ENCODE measurements at regions not wholly inside any gene's neighbourhood (a gene's known extent, or its start where the extent isn't known, plus 50 kb on each side); places are given as distances from the start of the nearest gene placed in this dataset.
"Not testable (repeated sequence)": the region's sequence is repeated elsewhere in the genome, so short reads cannot be mapped to it uniquely, and the experiment has no call there.

DNA sequence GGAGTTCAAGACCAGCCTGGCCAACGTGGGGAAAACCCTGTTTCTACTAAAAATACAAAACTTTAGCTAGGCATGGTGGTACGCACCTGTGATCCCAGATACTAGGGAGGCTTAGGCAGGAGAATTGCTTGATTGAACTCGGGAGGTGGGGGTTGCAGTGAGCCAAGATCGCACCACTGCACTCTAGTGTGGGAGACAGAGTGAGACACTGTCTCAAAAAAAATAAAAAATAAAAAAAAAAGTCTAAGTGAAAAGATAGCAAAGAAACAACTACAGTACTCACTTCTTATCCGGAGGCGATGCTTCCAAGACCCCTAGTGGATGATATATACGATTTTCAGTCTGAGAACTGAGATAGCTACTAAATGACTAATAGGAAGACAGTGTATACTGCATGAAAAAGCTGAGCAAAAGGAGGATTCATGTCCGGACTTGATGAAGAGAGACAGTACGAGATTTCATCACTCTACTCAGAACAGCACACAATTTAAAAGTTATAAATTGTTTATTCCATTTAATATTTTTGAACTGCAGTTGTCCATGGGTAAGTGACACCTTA, 138.7 kb upstream of the GOLGA6L6 start:
- not testable (repeated sequence) for DNase-seq (ENCODE audit: low spot score)

DNA sequence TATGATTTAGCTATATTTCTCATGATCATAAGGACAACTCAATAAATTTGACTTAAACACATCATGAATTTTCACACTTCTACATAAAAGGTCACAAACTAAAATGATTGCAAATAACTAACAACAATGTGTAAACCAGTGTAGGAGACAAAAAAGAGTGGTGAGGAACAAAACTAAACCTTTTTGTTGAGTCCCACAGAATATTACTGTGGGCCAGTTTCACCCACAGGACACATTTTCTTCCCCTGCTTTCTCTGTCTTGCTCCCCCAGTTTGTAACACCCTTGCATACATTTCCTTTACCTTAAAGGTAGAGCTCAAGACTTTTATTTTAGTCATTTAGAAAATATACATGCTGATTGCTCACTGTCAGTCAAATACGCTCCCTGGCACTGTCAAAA, 130.9 kb upstream of the GOLGA6L6 start:
- no peak for DNase-seq (ENCODE audit: low spot score)

DNA sequence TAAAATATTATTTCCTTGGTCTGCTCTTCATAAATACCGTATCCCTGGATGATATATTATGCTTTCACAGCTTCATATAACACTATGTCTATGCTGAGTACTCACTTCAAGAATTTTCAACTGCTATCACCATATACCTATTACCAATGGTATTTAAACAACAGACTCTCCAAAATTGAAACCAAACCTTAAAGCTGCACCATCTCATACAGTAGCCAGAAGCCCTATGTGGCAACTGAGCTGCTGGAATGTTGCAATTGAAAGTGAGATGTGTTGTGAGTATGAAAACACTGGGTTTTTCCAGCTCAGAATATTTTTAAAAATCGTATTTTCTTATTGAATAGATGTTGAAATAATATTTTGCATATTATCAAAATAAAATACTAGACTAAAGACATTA, 130.1 kb upstream of the GOLGA6L6 start:
- no peak for DNase-seq (ENCODE audit: low spot score)

DNA sequence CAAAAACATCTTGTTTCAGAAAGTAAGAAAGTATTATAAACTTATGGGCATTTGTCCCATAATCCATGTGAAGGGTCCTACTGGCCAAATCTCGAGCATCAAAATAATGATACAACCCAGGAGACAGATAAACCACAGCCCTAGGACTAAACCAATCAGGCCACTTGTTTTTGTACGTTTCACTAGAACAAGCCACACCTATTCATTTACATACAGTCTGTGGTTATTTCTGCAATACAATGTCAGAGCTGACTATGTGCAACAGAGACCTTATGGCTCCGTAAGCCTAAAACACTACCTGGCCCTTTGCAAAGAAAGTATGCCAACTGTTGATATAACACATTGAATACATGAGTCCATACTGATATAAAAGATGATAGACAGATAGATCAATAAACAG, 124.8 kb upstream of the GOLGA6L6 start:
- not testable (repeated sequence) for DNase-seq (ENCODE audit: low spot score)

DNA sequence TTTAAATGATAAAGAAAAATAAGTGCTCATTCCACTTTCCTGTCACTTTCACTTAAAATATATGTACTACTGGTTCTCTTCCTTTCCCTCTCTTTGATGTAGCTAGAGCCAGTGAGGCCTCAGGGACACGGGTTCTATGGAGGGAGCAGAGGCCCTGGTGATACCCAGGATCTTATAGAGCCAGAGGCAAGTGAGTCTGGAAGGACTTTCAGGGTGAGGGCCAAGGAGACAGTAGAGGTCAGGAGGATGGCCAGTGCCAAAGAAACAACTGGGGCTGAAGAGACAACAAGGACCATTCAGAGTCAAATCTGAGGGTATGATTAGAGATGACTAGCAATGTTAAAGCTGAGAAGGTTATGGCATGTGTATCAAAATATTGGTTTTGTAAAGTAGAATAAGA, 124.1 kb upstream of the GOLGA6L6 start:
- no peak for DNase-seq (ENCODE audit: low spot score)

DNA sequence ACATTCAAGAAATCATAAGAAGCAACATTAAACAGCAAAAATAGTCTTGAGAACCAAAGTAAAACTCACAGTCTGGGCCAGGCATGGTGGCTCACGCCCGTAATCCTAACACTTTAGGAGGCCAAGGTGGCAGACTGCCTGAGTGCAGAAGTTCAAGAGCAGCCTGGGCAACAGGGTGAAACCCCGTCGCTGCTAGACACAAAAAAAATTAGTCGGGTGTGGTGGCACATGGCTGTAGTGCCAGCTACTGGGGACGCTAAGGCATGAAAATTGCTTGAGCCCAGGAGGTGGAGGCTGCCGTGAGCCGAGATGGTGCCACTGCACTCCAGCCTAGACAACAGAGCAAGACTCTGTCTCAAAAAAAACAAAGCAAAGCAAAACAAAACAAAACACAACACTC, 117.7 kb upstream of the GOLGA6L6 start:
- DNase-seq (ENCODE audit: low spot score), result no peak

DNA sequence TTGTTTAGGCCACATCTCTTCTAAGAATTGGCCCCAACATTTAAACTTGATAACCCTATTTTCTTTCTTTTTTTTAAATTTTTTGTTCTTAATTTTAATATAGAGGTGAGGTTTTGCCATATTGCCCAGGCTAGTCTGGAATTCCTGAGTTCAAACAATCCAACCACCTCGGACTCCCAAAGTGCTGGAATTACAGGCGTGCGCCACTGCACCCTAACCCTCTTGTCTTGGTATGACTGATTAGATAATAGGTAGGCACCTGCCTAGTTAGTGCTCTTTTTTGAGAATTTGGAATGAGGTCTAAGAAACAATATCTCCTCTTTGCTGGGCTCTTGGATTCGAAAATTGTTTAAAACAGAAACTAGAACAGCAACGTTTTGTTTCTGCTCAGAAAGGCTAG, 116.4 kb upstream of the GOLGA6L6 start:
- DNase-seq (ENCODE audit: low spot score), result no peak

DNA sequence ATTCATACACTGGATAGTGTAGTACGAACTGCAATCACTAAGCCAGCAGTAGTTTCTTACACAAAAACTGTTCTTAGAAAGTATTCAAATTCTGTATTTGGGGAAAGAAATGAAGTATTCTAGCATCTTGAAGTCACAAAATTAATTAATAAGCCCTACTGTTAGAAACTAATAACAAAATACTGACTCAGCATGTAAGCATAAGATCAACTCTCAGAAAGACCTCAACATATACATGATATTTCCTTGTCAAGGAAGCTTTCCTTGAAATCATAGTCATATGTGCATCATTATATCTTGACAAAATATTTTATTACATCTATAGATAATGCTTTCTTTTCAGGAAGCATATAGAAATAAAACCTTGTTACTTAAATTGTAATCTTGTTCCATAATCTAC, 115.5 kb upstream of the GOLGA6L6 start:
- DNase-seq (ENCODE audit: low spot score), result no peak

DNA sequence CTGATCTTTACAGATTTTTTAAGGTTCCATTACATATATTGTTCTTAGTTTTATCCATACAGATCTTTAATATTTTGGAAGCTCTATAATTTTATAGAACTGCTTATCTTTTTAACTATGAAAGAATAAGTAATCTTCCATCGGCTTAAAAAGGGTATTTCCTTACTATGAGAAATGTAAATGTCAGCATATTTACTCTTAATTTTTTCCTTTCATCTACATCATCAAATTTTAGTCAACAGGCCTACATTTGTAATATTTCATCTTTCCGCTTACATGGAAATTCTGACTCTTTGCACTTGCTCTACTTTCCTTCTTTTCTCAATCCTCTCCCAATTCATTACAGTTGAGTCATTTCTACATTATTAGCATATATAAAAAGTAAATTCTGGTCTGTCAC, 111.3 kb upstream of the GOLGA6L6 start:
- DNase-seq (ENCODE audit: low spot score), result no peak

DNA sequence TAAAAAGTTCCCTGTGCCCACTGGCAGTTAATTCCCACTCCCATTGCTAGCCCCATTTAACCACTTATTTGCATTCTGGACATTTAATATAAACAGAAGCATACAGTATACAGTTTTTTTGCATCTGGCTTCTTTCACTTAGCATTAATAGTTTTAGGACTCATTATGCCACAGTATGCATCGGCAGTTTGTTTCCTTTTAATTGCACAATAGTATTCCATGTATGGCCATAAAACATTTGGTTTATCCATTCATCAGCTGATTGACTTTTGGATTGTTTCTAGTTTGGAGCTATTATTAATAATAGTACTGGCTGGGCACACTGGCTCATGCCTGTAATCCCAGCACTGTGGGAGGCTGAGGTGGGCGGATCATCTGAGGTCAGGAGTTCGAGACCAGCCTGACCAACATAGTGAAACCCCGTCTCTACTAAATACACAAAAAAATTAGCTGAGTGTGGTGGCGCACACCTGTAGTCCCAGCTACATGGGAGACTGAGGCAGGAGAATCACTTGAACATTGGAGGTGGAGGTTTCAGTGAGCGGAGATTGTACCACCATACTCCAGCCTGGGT, 106.9 kb upstream of the GOLGA6L6 start:
- not testable (repeated sequence) for DNase-seq (ENCODE audit: low spot score)

DNA sequence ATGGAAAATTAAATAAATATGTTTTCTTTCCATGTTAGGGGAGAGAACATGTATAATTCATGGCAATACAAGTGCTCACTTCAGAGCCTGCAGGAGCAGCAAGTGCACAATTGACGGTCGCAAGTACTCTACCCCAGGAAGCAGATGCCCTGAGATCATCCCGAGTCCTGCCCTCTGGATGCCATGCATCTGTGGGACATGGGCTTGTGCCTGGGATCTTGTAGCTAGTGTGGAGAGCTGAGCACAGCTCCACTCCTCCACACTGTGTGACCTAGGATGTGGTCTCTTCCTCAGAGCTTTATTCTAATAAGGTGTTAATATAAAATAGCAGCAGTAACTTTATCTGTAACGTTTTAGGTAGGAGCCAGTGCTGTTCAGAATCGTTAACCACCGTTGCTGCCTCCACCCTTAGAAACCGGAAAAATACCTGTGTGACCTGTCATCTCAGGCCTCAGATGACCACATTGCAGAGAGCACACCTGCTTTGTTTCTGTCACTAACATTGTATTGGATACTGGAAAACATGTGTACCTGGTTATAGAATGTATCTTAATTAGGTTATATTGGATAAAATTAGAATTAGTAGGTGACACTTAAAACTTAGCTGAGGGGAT, 105.0 kb upstream of the GOLGA6L6 start:
- DNase-seq (ENCODE audit: low spot score), result no peak

DNA sequence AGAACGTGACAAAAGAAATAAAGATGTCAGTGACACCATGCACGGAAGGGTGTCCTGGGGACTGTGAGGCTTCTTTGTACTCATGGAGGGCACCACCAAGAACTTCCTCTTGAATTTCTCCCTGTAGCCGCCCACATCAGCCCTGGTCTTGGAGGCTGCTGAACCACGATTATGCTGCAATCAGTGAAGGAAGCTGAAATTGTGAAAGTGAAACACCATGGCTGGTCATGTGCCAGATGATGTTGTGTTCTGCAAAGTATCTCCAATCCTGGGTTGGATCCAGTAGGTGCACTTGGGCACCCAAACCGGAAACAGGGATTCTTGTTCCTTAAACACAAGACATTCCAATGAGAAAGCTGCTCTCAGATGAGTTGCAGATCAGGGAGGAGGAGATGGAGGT, 104.4 kb upstream of the GOLGA6L6 start:
- peak; percentile 40 for DNase-seq (ENCODE audit: low spot score)

DNA sequence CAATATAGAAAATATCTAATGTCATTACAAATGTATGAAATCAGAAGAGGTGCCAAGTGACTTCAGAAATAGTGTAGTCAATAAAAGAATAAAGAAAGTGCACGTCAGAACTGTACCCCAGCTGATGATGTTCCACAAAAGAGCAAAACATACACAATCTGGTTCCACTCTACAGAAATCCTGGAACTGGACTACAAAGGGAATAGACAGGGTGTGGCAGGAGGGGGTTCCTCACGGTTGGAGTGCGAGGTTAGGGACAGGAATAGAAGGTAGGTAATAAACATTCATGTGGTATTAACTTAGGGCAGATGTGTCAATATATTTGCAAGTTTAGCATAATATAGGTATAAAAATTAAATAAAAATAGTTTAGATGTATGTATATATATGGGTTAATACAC, 103.3 kb upstream of the GOLGA6L6 start:
- DNase-seq (ENCODE audit: low spot score), result no peak

DNA sequence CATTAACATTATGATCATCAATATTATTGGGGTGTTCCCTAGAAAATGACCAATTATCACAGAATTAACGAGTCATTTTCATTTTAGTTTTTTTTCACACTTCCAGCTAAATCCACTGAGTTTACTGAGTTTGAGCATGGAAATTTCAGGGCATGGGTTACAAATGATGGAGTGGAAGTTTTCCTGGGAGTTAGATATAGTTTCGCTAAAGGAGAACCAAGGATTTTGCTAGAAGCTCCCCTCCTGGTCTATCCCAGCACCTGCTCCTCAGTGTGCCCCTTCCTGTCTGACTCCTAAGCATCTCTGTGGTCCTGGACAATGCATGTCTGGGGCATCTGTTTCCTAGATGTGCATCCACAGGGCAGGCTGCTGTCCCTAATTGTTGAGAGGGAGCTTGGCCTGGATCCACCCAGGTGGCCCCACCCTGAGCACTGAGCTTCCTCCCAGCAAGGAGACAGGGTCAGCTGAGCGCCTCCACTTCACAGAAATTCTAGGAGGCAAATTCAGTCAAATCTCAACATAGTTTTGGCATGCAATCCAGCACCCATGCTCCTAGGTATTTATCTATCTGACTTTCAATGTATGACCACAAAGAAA, 102.3 kb upstream of the GOLGA6L6 start:
- DNase-seq (ENCODE audit: low spot score), result no peak

DNA sequence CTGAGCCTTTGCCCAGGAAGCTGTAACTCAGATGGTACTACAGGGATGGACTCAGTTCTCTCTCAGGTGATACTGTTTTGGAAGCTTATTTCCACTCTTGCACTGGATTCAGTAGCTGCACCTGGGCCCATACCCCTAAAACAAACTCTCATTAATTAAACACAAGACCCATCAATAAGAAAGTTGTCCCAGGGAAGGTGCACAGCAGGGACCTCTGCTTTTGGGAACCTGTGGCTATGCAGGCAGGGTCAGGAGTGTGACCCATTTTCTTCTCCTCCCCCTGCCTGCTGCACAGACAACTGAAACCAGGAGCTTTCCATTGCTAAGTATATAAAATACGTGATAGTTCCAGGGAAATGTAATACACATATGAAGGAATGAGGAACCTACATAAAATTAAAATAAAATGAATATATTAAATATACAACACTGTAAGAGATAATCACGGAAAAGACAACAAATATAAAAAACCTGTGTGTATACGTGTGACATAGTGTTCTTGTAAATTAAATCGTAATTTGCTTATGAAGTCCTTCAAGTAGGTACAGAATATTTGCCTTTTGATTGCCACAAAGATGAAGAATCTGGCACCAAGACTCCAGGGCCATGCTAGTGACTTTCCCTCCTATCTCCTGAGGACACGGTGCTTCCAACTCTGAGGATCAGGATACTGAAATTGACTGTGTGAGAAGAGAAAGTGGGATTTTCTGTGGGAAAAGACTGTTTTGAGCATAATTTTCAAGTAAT, 101.6 kb upstream of the GOLGA6L6 start:
- no peak for DNase-seq (ENCODE audit: low spot score)

DNA sequence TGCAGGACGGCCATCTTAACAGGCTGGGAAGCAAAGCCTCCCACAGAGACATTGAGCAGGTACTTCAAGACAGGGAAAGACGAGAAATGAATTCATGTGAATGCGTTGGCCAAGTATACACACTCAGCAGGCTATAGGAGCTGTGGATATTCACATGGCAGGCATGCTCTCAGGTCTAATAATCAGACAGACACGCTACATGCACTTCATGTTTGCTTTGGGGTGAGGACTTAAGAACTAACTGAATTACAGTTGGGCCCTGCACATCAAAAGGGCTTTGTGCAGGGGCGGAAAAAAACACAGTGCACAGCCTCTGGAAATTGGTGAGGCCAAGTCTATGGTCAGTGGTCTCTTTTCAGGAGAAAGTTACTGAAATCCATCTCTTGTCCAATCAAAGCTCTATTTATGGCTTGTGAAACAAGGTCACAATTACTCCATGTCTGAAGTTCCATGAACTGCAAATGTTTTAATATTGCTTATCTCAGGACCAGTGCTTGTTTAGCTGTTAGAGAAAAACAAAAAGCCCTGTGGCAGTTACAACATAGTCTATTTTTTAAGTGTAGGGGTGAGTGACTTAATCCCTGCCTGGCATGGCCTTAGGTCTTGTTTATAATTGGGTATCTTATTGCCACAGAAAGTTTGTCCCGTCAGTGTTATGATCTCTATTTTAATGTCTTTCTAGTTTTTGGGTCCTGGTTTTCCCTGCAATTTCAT, 100.6 kb upstream of the GOLGA6L6 start:
- DNase-seq (ENCODE audit: low spot score), result no peak

DNA sequence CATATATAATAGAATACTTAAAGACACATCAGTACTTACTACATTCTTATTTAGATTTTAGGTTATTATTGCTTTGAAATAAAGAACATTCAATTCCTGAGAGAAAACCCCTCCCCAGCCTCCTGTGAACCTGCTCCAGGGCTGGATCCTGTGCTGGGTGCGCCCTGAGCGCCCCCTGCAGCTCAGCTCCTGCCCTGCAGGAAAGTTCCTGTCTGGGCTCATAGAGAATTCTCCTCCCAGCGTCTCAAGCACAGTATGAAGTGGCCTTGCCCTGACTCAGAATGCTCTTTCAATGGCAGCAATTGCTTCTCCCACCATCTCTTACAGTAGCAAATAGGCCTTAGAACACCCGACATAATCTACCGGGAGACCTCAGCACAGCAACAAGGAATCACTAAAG, 98.8 kb upstream of the GOLGA6L6 start:
- DNase-seq (ENCODE audit: low spot score), result not testable (repeated sequence)

DNA sequence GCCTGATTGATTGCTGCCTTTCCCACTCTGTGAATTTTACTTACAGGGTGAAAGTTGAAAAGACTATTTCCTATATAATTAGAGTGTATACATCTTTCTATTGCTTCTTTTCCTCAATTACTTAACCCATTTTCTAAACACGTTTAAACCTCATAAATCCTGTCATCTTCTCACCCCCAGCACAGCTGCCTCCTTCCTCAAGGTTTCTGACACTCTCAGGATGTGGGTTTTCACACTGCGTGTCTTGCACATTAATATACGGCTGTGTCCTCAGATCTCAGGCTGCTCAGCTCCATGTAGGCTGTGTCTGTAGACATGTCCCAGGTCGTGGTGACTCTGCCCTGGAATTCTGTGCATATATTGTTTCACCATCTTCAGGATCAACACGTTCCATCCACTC, 97.6 kb upstream of the GOLGA6L6 start:
- DNase-seq (ENCODE audit: low spot score), result not testable (repeated sequence)

DNA sequence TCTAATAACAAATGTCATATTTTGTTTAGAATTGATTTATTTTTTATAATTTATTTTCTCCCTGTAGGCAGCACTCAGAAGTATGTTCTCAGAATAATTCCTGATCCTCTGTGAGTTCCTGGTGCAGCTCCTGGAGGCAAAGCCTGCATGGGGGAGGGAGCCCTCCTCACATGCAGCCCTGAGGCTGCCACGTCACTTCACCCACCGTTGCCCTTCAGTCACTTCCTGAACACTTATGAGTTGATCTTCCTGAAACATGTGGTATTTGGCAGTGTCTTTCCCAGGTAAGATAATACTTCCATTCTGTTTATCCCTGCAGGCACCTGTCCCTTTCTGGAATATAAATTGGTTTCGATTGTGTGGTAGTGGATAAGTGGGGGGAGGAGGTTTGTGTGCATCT, 95.9 kb upstream of the GOLGA6L6 start:
- not testable (repeated sequence) for DNase-seq (ENCODE audit: low spot score)

DNA sequence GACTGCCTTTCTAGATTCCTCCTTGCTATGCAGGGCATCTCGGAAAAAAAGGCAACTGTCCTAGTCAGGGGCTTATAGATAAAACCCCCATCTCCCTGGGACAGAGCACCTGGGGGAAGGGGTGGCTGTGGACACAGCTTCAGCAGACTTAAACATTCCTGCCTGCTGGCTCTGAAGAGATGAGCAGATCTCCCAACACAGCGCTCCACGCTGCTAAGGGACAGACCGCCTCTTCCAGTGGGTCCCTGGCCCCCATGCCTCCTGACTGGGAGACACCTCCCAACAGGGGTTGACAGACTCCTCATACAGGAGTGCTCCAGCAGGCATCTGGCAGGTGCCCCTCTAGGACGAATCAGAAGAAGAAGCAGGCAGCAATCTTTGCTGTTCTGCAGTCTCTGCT, 87.9 kb upstream of the GOLGA6L6 start:
- not testable (repeated sequence) for DNase-seq (ENCODE audit: low spot score)

DNA sequence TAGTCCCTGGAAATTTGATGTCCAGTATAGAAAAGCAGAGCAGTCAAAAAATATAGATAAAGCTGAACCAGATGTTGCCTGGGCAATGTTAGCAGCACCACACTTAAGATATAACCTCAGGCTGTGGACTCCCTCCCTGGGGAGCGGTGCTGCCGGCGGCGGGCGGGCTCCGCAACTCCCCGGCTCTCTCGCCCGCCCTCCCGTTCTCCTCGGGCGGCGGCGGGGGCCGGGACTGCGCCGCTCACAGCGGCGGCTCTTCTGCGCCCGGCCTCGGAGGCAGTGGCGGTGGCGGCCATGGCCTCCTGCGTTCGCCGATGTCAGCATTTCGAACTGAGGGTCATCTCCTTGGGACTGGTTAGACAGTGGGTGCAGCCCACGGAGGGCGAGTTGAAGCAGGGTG, 86.9 kb upstream of the GOLGA6L6 start:
- not testable (repeated sequence) for DNase-seq (ENCODE audit: low spot score)

DNA sequence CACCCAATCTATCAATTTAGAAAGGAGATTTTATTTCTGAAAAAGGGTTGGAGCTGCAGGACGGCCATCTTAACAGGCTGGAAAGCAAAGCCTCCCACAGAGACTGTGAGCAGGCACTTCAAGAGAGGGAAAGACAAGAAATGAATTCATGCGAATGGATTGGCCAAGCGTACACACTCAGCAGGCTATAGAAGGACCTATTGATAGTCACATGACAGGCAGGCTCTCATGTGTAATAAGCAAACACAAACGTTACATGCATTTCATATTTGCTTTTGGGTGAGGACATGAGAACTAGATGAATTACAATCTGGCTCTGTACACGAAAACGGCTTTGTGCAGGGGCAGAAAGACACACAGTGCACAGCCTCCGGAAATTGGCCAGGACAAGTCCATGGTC, 83.9 kb upstream of the GOLGA6L6 start:
- not testable (repeated sequence) for DNase-seq (ENCODE audit: low spot score)

Measured in activated CD4-positive, alpha-beta T cell treated with anti-CD3 and anti-CD28 coated beads, Interleukin-2, Interleukin-4, amounts not matched to agents 100 ng/mL and 50 ng/mL, durations not matched to agents 16 hours and 8 hours (primary cell).